ENCODE measurements at regions not wholly inside any gene's neighbourhood (a gene's known extent, or its start where the extent isn't known, plus 50 kb on each side); places are given as distances from the start of the nearest gene placed in this dataset.

DNA sequence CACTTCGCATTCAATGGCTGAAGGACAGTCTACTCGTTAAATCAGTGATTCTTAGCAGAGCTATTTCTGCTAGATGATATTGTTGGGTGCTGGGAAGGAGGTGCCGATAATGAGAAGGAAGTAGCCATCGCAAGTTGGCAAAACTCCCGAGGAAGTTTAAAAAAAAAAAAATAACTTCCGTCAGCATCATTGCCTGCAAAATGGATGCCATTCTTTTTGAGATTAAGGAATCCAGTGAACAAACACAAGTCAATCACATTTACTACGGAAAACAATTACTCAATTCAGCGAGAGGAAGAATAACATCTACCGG, 74.4 kb upstream of the SFMBT2 start:
- no peak for ATAC-seq
- DNase-seq (ENCODE audit: low spot score): no peak
- H3K9ac ChIP-seq (ENCODE audit: insufficient read depth, low read depth, low read length): no peak overlapping the region
- in situ Hi-C loops (cut with HindIII; ENCODE audit: extremely low pct_ligation_motif_present, low pct_unique_long_range_greater_than_20kb) (no loop called here), intact Hi-C loops (cut with micrococcal nuclease; ENCODE audit: unreplicated experiment) (no loop called here)
- no peak overlapping the region for H3K4me3 ChIP-seq (replicated peaks in 1 of 3; ENCODE audit: insufficient read depth in 1 of 3, low read depth in 2 of 3, low read length in 3 of 3)
- TF ChIP-seq MTA1 (CRISPR knock-in tag; IDR thresholded peaks at IDR 0.05; ENCODE audit: borderline replicate concordance): no peak
- TF ChIP-seq, protein P1, sequence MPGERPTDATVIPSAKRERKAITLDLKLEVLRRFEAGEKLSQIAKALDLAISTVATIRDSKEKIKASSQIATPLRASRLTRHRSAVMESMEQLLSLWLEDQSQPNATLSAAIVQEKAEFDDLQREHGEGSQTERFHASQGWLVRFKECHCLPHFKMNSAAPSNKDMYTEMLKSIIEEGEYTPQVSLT (CRISPR knock-in tag; IDR thresholded peaks at IDR 0.05; ENCODE audit: borderline replicate concordance, low read depth): no peak
- TF ChIP-seq, protein P2, sequence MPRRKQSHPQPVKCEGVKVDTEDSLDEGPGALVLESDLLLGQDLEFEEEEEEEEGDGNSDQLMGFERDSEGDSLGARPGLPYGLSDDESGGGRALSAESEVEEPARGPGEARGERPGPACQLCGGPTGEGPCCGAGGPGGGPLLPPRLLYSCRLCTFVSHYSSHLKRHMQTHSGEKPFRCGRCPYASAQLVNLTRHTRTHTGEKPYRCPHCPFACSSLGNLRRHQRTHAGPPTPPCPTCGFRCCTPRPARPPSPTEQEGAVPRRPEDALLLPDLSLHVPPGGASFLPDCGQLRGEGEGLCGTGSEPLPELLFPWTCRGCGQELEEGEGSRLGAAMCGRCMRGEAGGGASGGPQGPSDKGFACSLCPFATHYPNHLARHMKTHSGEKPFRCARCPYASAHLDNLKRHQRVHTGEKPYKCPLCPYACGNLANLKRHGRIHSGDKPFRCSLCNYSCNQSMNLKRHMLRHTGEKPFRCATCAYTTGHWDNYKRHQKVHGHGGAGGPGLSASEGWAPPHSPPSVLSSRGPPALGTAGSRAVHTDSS (CRISPR knock-in tag; conservative IDR thresholded peaks at IDR 0.05): no peak
- no peak for TF ChIP-seq ARID2 (CRISPR knock-in tag; IDR thresholded peaks at IDR 0.05; ENCODE audit: borderline replicate concordance)
- no peak for TF ChIP-seq ZMAT3 (CRISPR knock-in tag; conservative IDR thresholded peaks at IDR 0.05)
- TF ChIP-seq, protein P3, sequence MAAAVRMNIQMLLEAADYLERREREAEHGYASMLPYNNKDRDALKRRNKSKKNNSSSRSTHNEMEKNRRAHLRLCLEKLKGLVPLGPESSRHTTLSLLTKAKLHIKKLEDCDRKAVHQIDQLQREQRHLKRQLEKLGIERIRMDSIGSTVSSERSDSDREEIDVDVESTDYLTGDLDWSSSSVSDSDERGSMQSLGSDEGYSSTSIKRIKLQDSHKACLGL (CRISPR knock-in tag; IDR thresholded peaks at IDR 0.05): no peak
- TF ChIP-seq HNF4G (IDR thresholded peaks at IDR 0.05; ENCODE audit: borderline replicate concordance, low read depth, low read length): no peak
- TF ChIP-seq HNF4G (CRISPR knock-in tag; IDR thresholded peaks at IDR 0.05; ENCODE audit: borderline replicate concordance, low read depth): no peak
- TF ChIP-seq ZNF264 (CRISPR knock-in tag; IDR thresholded peaks at IDR 0.05): no peak
- TF ChIP-seq SNAPC2 (CRISPR knock-in tag; IDR thresholded peaks at IDR 0.05): no peak
- no peak for TF ChIP-seq HCFC1 (IDR thresholded peaks at IDR 0.05; ENCODE audit: low read depth, low read length)
- TF ChIP-seq ZNF616 (CRISPR knock-in tag; IDR thresholded peaks at IDR 0.05; ENCODE audit: low read depth): no peak
- TF ChIP-seq, protein P4, sequence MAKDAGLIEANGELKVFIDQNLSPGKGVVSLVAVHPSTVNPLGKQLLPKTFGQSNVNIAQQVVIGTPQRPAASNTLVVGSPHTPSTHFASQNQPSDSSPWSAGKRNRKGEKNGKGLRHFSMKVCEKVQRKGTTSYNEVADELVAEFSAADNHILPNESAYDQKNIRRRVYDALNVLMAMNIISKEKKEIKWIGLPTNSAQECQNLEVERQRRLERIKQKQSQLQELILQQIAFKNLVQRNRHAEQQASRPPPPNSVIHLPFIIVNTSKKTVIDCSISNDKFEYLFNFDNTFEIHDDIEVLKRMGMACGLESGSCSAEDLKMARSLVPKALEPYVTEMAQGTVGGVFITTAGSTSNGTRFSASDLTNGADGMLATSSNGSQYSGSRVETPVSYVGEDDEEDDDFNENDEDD (CRISPR knock-in tag; IDR thresholded peaks at IDR 0.05; ENCODE audit: borderline replicate concordance): no peak
- no peak for TF ChIP-seq SSRP1 (CRISPR knock-in tag; IDR thresholded peaks at IDR 0.05)
- ChIA-PET POLR2A (no interaction called here), CTCF (ENCODE audit: low intra/inter-chr PET ratio, low total read pairs) (no interaction called here)
- no peak for FAIRE-seq
- H4K20me1 ChIP-seq (ENCODE audit: insufficient read depth, low read length): no peaks in the 10 kb centered on the region
- no peak overlapping the region for H2AFZ ChIP-seq (ENCODE audit: low read length)
- H3K36me3 ChIP-seq (replicated peaks in 1 of 2; ENCODE audit: control insufficient read depth in 1 of 2, insufficient read depth in 2 of 2, low read length in 2 of 2): no peaks in the 10 kb centered on the region
- no peak overlapping the region for H3K27ac ChIP-seq (ENCODE audit: extremely low read length, insufficient read depth, low read length)
- peaks cover 0 to 32% of the 10 kb centered on the region in 2 experiments; a peak in 2 of 5 replicates for H3K27me3 ChIP-seq (ENCODE audit: control insufficient read depth in 1 of 2, insufficient read depth in 2 of 2, low read length in 2 of 2)
- no peaks in the 10 kb centered on the region for H3K79me2 ChIP-seq (ENCODE audit: insufficient read depth, low read length)
- H3K4me1 ChIP-seq (ENCODE audit: insufficient read depth, low read length): peaks cover 8% of the 10 kb centered on the region
- H3K4me2 ChIP-seq (ENCODE audit: low read depth, low read length): no peak overlapping the region
- no TSS peak for BruUV-seq (replicated peaks)
- 15% methylated on average over 9 of the region's 9 CpGs for WGBS (ENCODE audit: low lambda C conversion rate)
- no peaks in the 10 kb centered on the region for H3K9me3 ChIP-seq (ENCODE audit: low read length)

All from HepG2 (cell line).